ENCODE measurements at regions not wholly inside any gene's neighbourhood (a gene's known extent, or its start where the extent isn't known, plus 50 kb on each side); places are given as distances from the start of the nearest gene placed in this dataset.

DNA sequence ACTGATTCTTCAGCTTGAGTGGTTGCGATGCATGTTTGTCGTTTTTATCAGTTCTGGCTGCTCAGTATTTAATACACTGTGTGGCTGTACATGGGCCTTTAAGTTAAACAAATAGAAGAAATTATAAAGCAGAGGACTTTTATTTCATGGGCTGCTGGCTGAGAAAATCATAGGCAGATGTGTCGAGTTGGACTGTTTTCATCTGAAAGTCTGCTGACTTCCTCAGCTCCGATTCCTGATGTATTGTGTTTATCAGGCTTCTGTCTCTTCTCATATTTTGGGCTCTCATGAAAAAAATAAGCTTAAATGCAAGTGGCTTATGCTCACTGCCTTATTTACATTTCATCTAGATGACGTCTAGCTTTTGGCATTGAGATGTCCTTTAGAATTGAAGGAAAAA lies 129.5 kb upstream of the GGTLC1 start:
- TF ChIP-seq FOXA1 (IDR thresholded peaks at IDR 0.05) (no peak), HNF4G (IDR thresholded peaks at IDR 0.05) (no peak), RXRA (IDR thresholded peaks at IDR 0.05) (no peak), JUND (IDR thresholded peaks at IDR 0.05) (no peak), YY1 (IDR thresholded peaks at IDR 0.05) (no peak), TAF1 (conservative IDR thresholded peaks at IDR 0.05) (no peak), NR2F2 (IDR thresholded peaks at IDR 0.05) (no peak), RAD21 (IDR thresholded peaks at IDR 0.05) (no peak)
- TF ChIP-seq, protein P1, sequence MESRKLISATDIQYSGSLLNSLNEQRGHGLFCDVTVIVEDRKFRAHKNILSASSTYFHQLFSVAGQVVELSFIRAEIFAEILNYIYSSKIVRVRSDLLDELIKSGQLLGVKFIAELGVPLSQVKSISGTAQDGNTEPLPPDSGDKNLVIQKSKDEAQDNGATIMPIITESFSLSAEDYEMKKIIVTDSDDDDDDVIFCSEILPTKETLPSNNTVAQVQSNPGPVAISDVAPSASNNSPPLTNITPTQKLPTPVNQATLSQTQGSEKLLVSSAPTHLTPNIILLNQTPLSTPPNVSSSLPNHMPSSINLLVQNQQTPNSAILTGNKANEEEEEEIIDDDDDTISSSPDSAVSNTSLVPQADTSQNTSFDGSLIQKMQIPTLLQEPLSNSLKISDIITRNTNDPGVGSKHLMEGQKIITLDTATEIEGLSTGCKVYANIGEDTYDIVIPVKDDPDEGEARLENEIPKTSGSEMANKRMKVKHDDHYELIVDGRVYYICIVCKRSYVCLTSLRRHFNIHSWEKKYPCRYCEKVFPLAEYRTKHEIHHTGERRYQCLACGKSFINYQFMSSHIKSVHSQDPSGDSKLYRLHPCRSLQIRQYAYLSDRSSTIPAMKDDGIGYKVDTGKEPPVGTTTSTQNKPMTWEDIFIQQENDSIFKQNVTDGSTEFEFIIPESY (IDR thresholded peaks at IDR 0.05): no peak
- TF ChIP-seq, protein P2, sequence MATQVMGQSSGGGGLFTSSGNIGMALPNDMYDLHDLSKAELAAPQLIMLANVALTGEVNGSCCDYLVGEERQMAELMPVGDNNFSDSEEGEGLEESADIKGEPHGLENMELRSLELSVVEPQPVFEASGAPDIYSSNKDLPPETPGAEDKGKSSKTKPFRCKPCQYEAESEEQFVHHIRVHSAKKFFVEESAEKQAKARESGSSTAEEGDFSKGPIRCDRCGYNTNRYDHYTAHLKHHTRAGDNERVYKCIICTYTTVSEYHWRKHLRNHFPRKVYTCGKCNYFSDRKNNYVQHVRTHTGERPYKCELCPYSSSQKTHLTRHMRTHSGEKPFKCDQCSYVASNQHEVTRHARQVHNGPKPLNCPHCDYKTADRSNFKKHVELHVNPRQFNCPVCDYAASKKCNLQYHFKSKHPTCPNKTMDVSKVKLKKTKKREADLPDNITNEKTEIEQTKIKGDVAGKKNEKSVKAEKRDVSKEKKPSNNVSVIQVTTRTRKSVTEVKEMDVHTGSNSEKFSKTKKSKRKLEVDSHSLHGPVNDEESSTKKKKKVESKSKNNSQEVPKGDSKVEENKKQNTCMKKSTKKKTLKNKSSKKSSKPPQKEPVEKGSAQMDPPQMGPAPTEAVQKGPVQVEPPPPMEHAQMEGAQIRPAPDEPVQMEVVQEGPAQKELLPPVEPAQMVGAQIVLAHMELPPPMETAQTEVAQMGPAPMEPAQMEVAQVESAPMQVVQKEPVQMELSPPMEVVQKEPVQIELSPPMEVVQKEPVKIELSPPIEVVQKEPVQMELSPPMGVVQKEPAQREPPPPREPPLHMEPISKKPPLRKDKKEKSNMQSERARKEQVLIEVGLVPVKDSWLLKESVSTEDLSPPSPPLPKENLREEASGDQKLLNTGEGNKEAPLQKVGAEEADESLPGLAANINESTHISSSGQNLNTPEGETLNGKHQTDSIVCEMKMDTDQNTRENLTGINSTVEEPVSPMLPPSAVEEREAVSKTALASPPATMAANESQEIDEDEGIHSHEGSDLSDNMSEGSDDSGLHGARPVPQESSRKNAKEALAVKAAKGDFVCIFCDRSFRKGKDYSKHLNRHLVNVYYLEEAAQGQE (IDR thresholded peaks at IDR 0.05): no peak
- Histone ChIP-seq H3K36me3 (ENCODE audit: control insufficient read depth in 4 of 4, insufficient read depth in 3 of 4, low read depth in 1 of 4, low read length in 3 of 4) (no peaks in the 10 kb centered on the region), H3K27me3 (ENCODE audit: control insufficient read depth in 4 of 4, insufficient read depth in 4 of 4, low read length in 3 of 4) (no peaks in the 10 kb centered on the region), H3K4me3 (ENCODE audit: low read depth in 1 of 3, low read length in 3 of 3) (no peak overlapping the region), H3K9me3 (ENCODE audit: control insufficient read depth in 4 of 4, low read length in 3 of 4) (no peaks in the 10 kb centered on the region), H3K4me1 (ENCODE audit: control insufficient read depth in 4 of 4, insufficient read depth in 4 of 4, low read length in 3 of 4) (no peaks in the 10 kb centered on the region), H3K27ac (ENCODE audit: low read depth in 1 of 2, low read length in 2 of 2) (no peak overlapping the region), H3K9ac (ENCODE audit: low read depth in 1 of 2, low read length in 2 of 2) (no peak overlapping the region)
- DNase-seq (ENCODE audit: low spot score): no peak
- 61% methylated on average over 5 of the region's 5 CpGs for WGBS

DNA sequence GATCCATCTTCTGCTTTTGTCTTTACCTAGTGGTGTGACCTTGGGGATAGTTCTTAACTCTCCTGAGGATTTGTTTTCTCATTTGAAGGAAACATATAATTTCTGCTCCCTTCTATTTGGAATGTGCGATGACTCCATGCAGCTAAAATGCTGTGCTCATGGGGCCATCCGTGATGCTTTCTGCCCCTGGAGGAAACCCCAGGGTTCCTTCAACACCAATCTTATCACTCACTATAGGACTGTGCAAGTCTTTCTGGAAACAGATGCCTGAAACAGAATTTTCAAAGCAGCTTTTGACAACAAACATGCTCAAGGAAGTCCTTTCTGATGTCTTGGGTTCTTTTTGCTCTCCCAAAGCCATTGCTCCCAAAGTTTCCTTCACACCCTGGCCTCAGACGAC lies 128.8 kb upstream of the GGTLC1 start:
- Histone ChIP-seq H3K4me3 (ENCODE audit: low read depth in 1 of 3, low read length in 3 of 3) (no peak overlapping the region), H3K9ac (ENCODE audit: low read depth in 1 of 2, low read length in 2 of 2) (no peak overlapping the region), H3K4me1 (ENCODE audit: control insufficient read depth in 4 of 4, insufficient read depth in 4 of 4, low read length in 3 of 4) (no peaks in the 10 kb centered on the region), H3K36me3 (ENCODE audit: control insufficient read depth in 4 of 4, insufficient read depth in 3 of 4, low read depth in 1 of 4, low read length in 3 of 4) (no peaks in the 10 kb centered on the region), H3K27ac (ENCODE audit: low read depth in 1 of 2, low read length in 2 of 2) (no peak overlapping the region), H3K27me3 (ENCODE audit: control insufficient read depth in 4 of 4, insufficient read depth in 4 of 4, low read length in 3 of 4) (no peaks in the 10 kb centered on the region), H3K9me3 (ENCODE audit: control insufficient read depth in 4 of 4, low read length in 3 of 4) (no peaks in the 10 kb centered on the region)
- DNase-seq (ENCODE audit: low spot score): no peak
- TF ChIP-seq, protein P3, sequence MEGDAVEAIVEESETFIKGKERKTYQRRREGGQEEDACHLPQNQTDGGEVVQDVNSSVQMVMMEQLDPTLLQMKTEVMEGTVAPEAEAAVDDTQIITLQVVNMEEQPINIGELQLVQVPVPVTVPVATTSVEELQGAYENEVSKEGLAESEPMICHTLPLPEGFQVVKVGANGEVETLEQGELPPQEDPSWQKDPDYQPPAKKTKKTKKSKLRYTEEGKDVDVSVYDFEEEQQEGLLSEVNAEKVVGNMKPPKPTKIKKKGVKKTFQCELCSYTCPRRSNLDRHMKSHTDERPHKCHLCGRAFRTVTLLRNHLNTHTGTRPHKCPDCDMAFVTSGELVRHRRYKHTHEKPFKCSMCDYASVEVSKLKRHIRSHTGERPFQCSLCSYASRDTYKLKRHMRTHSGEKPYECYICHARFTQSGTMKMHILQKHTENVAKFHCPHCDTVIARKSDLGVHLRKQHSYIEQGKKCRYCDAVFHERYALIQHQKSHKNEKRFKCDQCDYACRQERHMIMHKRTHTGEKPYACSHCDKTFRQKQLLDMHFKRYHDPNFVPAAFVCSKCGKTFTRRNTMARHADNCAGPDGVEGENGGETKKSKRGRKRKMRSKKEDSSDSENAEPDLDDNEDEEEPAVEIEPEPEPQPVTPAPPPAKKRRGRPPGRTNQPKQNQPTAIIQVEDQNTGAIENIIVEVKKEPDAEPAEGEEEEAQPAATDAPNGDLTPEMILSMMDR (IDR thresholded peaks at IDR 0.05; ENCODE audit: low read depth, low read length, missing input control): no peak
- no peak for TF ChIP-seq TAF1 (conservative IDR thresholded peaks at IDR 0.05)
- no peak for TF ChIP-seq JUND (IDR thresholded peaks at IDR 0.05)
- no peak for TF ChIP-seq RXRA (IDR thresholded peaks at IDR 0.05)
- no peak for TF ChIP-seq SP1 (IDR thresholded peaks at IDR 0.05)
- no peak for TF ChIP-seq HNF4G (IDR thresholded peaks at IDR 0.05)
- 73% methylated on average over 3 of the region's 3 CpGs for WGBS
